Prostate gland (tissue), 2 donors: ENCODE measurements at regions not wholly inside any gene's neighbourhood (a gene's known extent, or its start where the extent isn't known, plus 50 kb on each side); places are given as distances from the start of the nearest gene placed in this dataset.

Experiments
- POLR2A ChIP-seq: fragments of 450-650 bp; IDR thresholded peaks from one replicate; pipeline ENCODE4 v1.6.1; 2016; ENCODE audit warnings: antibody characterized with exemption, mild to moderate bottlenecking
- TF ChIP-seq, protein P1 (sequence below), 4 experiments: fragments of 200-600 bp in 2 of 4; fragments of 450-650 bp in 2 of 4; sonication (generic) in 2 of 4; IDR thresholded peaks; 1 replicate in 3 of 4; 2 replicates in 1 of 4; pipeline ENCODE4 v1.5.1; 2016 to 2019; ENCODE audit warnings: antibody characterized with exemption in 4 of 4, mild to moderate bottlenecking in 2 of 4, moderate library complexity in 2 of 4

DNA sequence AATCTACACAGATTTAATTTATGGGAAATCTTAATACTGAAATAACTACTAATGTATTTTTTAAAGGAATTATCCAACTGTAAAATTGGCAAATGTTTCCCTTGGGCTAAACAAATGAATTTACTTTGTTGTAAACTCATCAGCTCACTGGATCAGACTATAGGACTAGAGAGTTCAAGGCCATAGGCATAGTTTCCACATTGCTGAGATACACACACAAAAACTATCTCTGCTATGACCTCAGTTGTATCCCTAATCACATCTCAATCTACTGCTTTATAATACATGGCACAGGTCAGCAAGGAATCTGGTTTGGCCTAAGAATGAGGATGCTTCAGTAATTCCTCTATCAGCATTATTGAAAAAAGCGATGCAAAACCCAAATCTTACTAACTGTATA, 101.1 kb upstream of the SLC39A10 start:
- TF ChIP-seq, protein P1, sequence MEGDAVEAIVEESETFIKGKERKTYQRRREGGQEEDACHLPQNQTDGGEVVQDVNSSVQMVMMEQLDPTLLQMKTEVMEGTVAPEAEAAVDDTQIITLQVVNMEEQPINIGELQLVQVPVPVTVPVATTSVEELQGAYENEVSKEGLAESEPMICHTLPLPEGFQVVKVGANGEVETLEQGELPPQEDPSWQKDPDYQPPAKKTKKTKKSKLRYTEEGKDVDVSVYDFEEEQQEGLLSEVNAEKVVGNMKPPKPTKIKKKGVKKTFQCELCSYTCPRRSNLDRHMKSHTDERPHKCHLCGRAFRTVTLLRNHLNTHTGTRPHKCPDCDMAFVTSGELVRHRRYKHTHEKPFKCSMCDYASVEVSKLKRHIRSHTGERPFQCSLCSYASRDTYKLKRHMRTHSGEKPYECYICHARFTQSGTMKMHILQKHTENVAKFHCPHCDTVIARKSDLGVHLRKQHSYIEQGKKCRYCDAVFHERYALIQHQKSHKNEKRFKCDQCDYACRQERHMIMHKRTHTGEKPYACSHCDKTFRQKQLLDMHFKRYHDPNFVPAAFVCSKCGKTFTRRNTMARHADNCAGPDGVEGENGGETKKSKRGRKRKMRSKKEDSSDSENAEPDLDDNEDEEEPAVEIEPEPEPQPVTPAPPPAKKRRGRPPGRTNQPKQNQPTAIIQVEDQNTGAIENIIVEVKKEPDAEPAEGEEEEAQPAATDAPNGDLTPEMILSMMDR (IDR thresholded peaks at IDR 0.05) = no peak
- TF ChIP-seq POLR2A = no peak
